Liver (tissue), 3 donors: ENCODE measurements at regions not wholly inside any gene's neighbourhood (a gene's known extent, or its start where the extent isn't known, plus 50 kb on each side); places are given as distances from the start of the nearest gene placed in this dataset.

Experiments used
- EGR1 ChIP-seq, 2 donors: IDR thresholded peaks; 2 replicates each; pipeline ENCODE4 v1.6.1; 2016 to 2018; ENCODE audit warnings: antibody characterized with exemption in 2 of 2, low read depth in 2 of 2
- FOXA1 ChIP-seq: IDR thresholded peaks from 2 replicates; pipeline ENCODE4 v1.6.1; 2016; ENCODE audit warnings: antibody characterized with exemption
- GABPA ChIP-seq, 2 donors: IDR thresholded peaks in 1 of 2; conservative IDR thresholded peaks in 1 of 2; 2 replicates each; pipeline ENCODE4 v1.6.1; 2016; ENCODE audit warnings: antibody characterized with exemption in 2 of 2, mild to moderate bottlenecking in 1 of 2, moderate library complexity in 1 of 2
- JUND ChIP-seq, 2 donors: IDR thresholded peaks; 2 replicates each; pipeline ENCODE4 v1.6.1; 2016; ENCODE audit warnings: antibody characterized with exemption in 2 of 2
- RAD21 ChIP-seq, 2 donors: IDR thresholded peaks; 2 replicates each; pipeline ENCODE4 v1.6.1; 2016; ENCODE audit warnings: antibody characterized with exemption in 2 of 2, mild to moderate bottlenecking in 2 of 2
- REST ChIP-seq: IDR thresholded peaks from 2 replicates; pipeline ENCODE4 v1.6.1; 2016; ENCODE audit warnings: antibody characterized with exemption, mild to moderate bottlenecking
- RXRA ChIP-seq, 2 donors: IDR thresholded peaks; 2 replicates each; pipeline ENCODE4 v1.6.1; 2017 to 2018; ENCODE audit warnings: antibody characterized with exemption in 2 of 2, mild to moderate bottlenecking in 1 of 2
- SP1 ChIP-seq: IDR thresholded peaks from 2 replicates; pipeline ENCODE4 v1.6.1; 2018; ENCODE audit warnings: antibody characterized with exemption, mild to moderate bottlenecking
- TAF1 ChIP-seq: conservative IDR thresholded peaks from 2 replicates; pipeline ENCODE4 v1.6.1; 2016; ENCODE audit warnings: antibody characterized with exemption, mild to moderate bottlenecking
- TF ChIP-seq, protein P1 (sequence below): fragments of 150-350 bp; IDR thresholded peaks from 2 replicates; pipeline ENCODE4 v1.5.1; 2017; ENCODE audit warnings: improper control_type of control experiment, low read depth, low read length; ENCODE audit not compliant: missing input control
- TF ChIP-seq, protein P2 (sequence below): IDR thresholded peaks from 2 replicates; pipeline ENCODE4 v1.6.1; 2016; ENCODE audit warnings: antibody characterized with exemption
- TF ChIP-seq, protein P3 (sequence below): IDR thresholded peaks from 2 replicates; pipeline ENCODE4 v1.6.1; 2016; ENCODE audit warnings: antibody characterized with exemption
- donor health status: healthy.
- donor health status: healthy.

GRCh38 chr15:95227235-95227634 lies 995.9 kb downstream of the MCTP2 start:
- no peak for TF ChIP-seq TAF1
- TF ChIP-seq, protein P1, sequence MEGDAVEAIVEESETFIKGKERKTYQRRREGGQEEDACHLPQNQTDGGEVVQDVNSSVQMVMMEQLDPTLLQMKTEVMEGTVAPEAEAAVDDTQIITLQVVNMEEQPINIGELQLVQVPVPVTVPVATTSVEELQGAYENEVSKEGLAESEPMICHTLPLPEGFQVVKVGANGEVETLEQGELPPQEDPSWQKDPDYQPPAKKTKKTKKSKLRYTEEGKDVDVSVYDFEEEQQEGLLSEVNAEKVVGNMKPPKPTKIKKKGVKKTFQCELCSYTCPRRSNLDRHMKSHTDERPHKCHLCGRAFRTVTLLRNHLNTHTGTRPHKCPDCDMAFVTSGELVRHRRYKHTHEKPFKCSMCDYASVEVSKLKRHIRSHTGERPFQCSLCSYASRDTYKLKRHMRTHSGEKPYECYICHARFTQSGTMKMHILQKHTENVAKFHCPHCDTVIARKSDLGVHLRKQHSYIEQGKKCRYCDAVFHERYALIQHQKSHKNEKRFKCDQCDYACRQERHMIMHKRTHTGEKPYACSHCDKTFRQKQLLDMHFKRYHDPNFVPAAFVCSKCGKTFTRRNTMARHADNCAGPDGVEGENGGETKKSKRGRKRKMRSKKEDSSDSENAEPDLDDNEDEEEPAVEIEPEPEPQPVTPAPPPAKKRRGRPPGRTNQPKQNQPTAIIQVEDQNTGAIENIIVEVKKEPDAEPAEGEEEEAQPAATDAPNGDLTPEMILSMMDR, result no peak
- no peak for TF ChIP-seq RXRA (IDR thresholded peaks at IDR 0.05)
- TF ChIP-seq RAD21 (IDR thresholded peaks at IDR 0.05), result no peak
- TF ChIP-seq, protein P2, sequence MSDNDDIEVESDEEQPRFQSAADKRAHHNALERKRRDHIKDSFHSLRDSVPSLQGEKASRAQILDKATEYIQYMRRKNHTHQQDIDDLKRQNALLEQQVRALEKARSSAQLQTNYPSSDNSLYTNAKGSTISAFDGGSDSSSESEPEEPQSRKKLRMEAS, result no peak
- no peak for TF ChIP-seq EGR1 (IDR thresholded peaks at IDR 0.05; ENCODE audit: low read depth in 2 of 2)
- TF ChIP-seq REST, result no peak
- no peak for TF ChIP-seq GABPA (IDR thresholded peaks at IDR 0.05 in 1 of 2, conservative IDR thresholded peaks at IDR 0.05 in 1 of 2)
- no peak for TF ChIP-seq FOXA1
- TF ChIP-seq SP1, result no peak
- no peak for TF ChIP-seq JUND (IDR thresholded peaks at IDR 0.05)
- TF ChIP-seq, protein P3, sequence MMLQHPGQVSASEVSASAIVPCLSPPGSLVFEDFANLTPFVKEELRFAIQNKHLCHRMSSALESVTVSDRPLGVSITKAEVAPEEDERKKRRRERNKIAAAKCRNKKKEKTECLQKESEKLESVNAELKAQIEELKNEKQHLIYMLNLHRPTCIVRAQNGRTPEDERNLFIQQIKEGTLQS, result no peak
